HFF-Myc (cell line): ENCODE measurements at regions not wholly inside any gene's neighbourhood (a gene's known extent, or its start where the extent isn't known, plus 50 kb on each side); places are given as distances from the start of the nearest gene placed in this dataset.
"Not testable (repeated sequence)": the region's sequence is repeated elsewhere in the genome, so short reads cannot be mapped to it uniquely, and the experiment has no call there.

Experiments used
- DNase-seq: peaks from one replicate; pipeline ENCODE4 v3.0.0-alpha.2; 2011; ENCODE audit warnings: low read depth; ENCODE audit errors: extremely low read depth
- H3K4me3 ChIP-seq: replicated peaks from 2 replicates; pipeline ENCODE4 v1.5.1; 2011; ENCODE audit warnings: low read depth, mild to moderate bottlenecking, control low read depth, low read length
- TF ChIP-seq, protein P1 (sequence below): IDR thresholded peaks from 2 replicates; pipeline ENCODE4 v1.5.1; 2012; ENCODE audit warnings: mild to moderate bottlenecking, low read depth, low read length, control low read depth; ENCODE audit errors: missing control alignments

DNA sequence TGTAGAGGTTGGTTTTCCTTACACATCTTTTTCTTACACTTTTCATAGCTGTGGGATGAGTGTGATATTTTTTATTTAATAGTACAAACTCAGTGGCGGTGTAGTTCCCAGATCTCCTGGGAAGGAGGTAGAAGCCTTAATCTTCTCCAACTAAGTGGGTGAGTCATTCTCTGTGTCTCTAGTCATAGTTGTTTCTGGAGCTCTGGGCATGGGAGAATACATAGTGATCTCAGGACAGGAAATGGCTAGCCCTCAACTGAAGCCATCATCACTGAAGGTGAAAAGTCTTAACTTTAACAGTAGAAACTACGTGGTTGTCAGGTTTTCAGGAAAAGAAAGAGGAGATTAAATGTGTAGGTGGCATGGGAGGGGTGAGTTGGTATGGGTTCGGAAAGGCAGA is 319.4 kb upstream of the FZD8 start:
- no peak for DNase-seq
- TF ChIP-seq, protein P1, sequence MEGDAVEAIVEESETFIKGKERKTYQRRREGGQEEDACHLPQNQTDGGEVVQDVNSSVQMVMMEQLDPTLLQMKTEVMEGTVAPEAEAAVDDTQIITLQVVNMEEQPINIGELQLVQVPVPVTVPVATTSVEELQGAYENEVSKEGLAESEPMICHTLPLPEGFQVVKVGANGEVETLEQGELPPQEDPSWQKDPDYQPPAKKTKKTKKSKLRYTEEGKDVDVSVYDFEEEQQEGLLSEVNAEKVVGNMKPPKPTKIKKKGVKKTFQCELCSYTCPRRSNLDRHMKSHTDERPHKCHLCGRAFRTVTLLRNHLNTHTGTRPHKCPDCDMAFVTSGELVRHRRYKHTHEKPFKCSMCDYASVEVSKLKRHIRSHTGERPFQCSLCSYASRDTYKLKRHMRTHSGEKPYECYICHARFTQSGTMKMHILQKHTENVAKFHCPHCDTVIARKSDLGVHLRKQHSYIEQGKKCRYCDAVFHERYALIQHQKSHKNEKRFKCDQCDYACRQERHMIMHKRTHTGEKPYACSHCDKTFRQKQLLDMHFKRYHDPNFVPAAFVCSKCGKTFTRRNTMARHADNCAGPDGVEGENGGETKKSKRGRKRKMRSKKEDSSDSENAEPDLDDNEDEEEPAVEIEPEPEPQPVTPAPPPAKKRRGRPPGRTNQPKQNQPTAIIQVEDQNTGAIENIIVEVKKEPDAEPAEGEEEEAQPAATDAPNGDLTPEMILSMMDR: no peak
- no peak overlapping the region for H3K4me3 ChIP-seq

DNA sequence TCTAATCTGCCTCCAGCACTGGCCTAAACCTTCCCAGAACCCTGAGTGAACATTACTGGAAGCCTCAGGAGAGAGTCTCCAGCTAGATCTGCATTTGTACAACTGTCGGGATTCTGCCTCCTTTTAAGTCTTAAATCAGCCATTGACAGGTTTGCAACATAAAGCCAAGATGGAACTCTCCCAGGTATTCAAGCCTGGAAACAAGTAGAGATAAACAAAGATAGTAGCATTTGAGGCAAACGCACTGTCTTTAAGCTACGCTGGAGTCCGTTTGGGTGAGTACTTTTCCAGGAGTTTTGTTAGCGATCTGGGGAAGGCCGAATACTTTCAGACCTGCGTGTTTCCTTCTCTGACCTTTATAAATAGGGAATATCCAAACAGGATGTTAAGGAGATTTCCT is 317.2 kb upstream of the FZD8 start:
- no peak overlapping the region for H3K4me3 ChIP-seq
- TF ChIP-seq, protein P1: no peak
- DNase-seq: no peak

DNA sequence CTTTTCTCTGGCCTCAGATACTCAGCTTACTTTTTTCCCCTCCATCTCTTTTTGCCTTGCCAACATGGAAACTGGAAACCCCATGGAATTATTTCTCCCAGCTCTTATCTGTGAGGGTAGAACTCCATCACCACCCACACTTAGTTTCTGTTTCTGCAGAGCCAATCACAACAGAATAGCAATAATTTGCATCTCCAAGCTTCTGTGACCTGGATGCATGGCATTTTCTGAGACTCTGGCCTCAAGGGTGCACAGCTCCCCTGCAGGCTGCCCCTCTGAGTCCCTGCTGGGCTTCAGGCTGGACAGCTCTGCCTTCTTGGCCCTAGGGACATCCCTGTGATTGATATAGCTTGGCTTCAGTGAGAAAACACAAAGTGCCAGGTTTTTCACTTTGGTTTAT is 316.5 kb upstream of the FZD8 start:
- DNase-seq, H3K4me3 ChIP-seq: not testable (repeated sequence)

DNA sequence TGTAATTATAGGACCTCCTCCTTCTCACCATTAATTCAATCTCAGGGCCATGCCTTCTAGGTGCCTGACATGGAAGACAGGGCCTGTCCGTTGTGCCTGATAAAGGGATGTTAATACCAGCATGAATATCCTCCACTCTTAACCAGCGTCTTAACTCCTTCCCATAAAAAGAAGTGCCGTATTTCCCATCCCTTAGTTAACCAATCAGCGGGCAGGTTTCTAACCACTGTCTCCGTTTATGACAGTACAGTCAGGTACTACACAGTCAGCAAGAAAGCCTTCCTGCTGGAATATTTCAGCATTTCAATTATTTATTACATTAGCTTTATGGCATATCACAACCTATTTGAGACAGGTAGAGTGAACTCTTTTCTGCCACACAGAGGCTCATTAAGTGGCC is 308.6 kb upstream of the FZD8 start:
- no peak overlapping the region for H3K4me3 ChIP-seq
- TF ChIP-seq, protein P1: no peak
- no peak for DNase-seq

DNA sequence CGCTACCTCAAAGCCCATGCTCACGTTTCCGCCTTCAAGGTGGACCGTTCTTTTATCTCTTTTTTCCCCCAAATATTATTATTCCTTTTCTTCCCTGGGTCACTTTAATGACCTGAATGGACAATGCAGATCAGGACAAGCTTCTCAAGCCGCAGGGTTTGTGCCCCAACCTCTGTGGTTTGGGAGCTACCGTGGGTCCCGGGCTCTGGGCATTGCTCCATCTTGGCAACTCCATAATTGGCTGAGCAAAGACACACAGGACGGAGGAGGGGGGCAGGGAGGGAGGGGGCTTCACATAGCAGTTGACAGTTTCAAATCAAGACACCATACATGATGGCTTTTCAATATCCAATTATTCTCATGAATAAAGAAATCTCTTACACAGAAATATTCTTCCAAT is 308.1 kb upstream of the FZD8 start:
- no peak for DNase-seq
- H3K4me3 ChIP-seq: no peak overlapping the region
- TF ChIP-seq, protein P1: no peak

DNA sequence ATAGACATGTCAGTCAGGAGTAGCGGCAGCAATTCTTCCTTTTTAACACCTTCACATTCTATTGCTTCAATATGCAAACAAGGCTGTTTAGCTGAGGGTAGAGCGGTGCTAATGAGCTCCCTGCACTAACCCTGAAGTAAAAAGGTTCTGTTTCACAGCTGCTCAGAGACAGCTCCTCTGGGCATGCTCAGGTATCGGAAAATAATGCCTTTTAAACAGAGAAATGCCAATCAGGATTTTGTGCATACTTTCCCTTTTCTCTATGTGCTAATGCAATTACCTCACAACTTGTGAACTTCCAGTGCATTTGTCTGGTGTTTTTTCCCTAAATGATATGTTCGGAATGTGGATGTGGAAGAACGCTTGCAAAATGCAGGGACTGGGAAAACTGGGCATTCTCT is 307.7 kb upstream of the FZD8 start:
- DNase-seq: no peak
- TF ChIP-seq, protein P1: no peak
- no peak overlapping the region for H3K4me3 ChIP-seq

DNA sequence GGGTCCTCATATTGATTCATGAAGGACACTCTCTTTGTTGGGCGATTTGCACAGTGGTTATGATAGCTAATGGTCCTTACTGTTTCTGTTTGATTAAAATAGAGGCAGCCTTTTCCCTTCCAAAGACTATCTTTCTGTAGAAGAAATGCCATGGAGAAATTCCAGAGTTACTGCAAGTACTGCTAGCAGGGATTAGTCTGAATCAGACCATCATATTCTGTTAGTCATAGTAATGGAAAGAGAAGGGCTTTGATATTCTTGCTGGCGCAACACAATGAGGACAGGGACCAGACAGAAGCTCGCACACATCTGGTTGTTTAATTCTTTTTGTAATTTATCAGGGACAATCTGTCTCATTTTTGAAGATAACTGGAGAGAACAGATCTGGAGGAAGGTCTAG is 304.5 kb upstream of the FZD8 start:
- H3K4me3 ChIP-seq: no peak overlapping the region
- TF ChIP-seq, protein P1: no peak
- DNase-seq: no peak
